Osteoblast (primary cell): ENCODE measurements at regions not wholly inside any gene's neighbourhood (a gene's known extent, or its start where the extent isn't known, plus 50 kb on each side); places are given as distances from the start of the nearest gene placed in this dataset.

Experiments used
- DNase-seq: peaks from one replicate; pipeline ENCODE4 v3.0.0; 2011; ENCODE audit warnings: low spot score, mixed read lengths; ENCODE audit not compliant: insufficient read length; ENCODE audit errors: missing footprints
- H2AFZ ChIP-seq: 2 replicates; pipeline ENCODE4 v1.6.0; 2011; ENCODE audit warnings: mild to moderate bottlenecking, low read length
- H3K27ac ChIP-seq: 2 replicates; pipeline ENCODE4 v1.5.1; 2011; ENCODE audit warnings: mild to moderate bottlenecking, low read depth, low read length, moderate library complexity
- H3K27me3 ChIP-seq: 2 replicates; pipeline ENCODE4 v1.6.0; 2012; ENCODE audit warnings: mild to moderate bottlenecking, control low read depth, inconsistent platforms, low read length, moderate library complexity; ENCODE audit not compliant: insufficient read depth
- H3K36me3 ChIP-seq: 2 replicates; pipeline ENCODE4 v1.5.1; 2011; ENCODE audit warnings: mild to moderate bottlenecking, low read length, control low read depth, moderate library complexity; ENCODE audit not compliant: insufficient read depth
- H3K4me1 ChIP-seq: 2 replicates; pipeline ENCODE4 v1.5.1; 2011; ENCODE audit warnings: mild to moderate bottlenecking, low read length, control low read depth, moderate library complexity; ENCODE audit not compliant: insufficient read depth
- H3K4me2 ChIP-seq: 2 replicates; pipeline ENCODE4 v1.6.0; 2011; ENCODE audit warnings: mild to moderate bottlenecking, low read length; ENCODE audit not compliant: insufficient read depth
- H3K4me3 ChIP-seq: fragments of 200-600 bp; sonication (generic); 3 replicates; pipeline ENCODE4 v1.5.1; 2012; ENCODE audit warnings: mild to moderate bottlenecking, low read length, inconsistent platforms; ENCODE audit not compliant: insufficient read depth
- H3K79me2 ChIP-seq: 2 replicates; pipeline ENCODE4 v1.6.0; 2012; ENCODE audit warnings: mild to moderate bottlenecking, low read length, control low read depth, inconsistent platforms; ENCODE audit not compliant: insufficient read depth
- H3K9me3 ChIP-seq: 2 replicates; pipeline ENCODE4 v1.5.1; 2011; ENCODE audit warnings: low read depth, low read length, control low read depth
- H4K20me1 ChIP-seq: 2 replicates; pipeline ENCODE4 v1.6.0; 2012; ENCODE audit warnings: mild to moderate bottlenecking, low read length, control low read depth; ENCODE audit not compliant: insufficient read depth
- CTCF ChIP-seq: IDR thresholded peaks from 2 replicates; pipeline ENCODE4 v1.5.1; 2011; ENCODE audit warnings: mild to moderate bottlenecking, low read depth, low read length, moderate library complexity; ENCODE audit errors: extremely low read depth

GRCh38 chr7:25396668-25397067, 168.4 kb upstream of the NPVF start:
- H3K4me1 ChIP-seq = peaks cover 3% of the 10 kb centered on the region
- no peaks in the 10 kb centered on the region for H3K79me2 ChIP-seq
- no peak for DNase-seq
- H3K4me2 ChIP-seq = no peak overlapping the region
- no peak overlapping the region for H3K4me3 ChIP-seq
- no peaks in the 10 kb centered on the region for H3K9me3 ChIP-seq
- H4K20me1 ChIP-seq = no peaks in the 10 kb centered on the region
- H2AFZ ChIP-seq = no peak overlapping the region
- TF ChIP-seq CTCF = no peak
- no peaks in the 10 kb centered on the region for H3K36me3 ChIP-seq
- H3K27me3 ChIP-seq = no peaks in the 10 kb centered on the region
- no peak overlapping the region for H3K27ac ChIP-seq

GRCh38 chr7:25398418-25398817, 170.1 kb upstream of the NPVF start:
- no peaks in the 10 kb centered on the region for H3K9me3 ChIP-seq
- no peak overlapping the region for H3K4me3 ChIP-seq
- no peak for TF ChIP-seq CTCF
- H4K20me1 ChIP-seq = no peaks in the 10 kb centered on the region
- H3K36me3 ChIP-seq = no peaks in the 10 kb centered on the region
- no peaks in the 10 kb centered on the region for H3K27me3 ChIP-seq
- H3K4me2 ChIP-seq = no peak overlapping the region
- H3K79me2 ChIP-seq = no peaks in the 10 kb centered on the region
- no peak overlapping the region for H3K27ac ChIP-seq
- peaks cover 8% of the 10 kb centered on the region for H3K4me1 ChIP-seq
- DNase-seq = no peak
- H2AFZ ChIP-seq = no peak overlapping the region

GRCh38 chr7:25399000-25399750, 170.9 kb upstream of the NPVF start:
- DNase-seq = no peak

DNA sequence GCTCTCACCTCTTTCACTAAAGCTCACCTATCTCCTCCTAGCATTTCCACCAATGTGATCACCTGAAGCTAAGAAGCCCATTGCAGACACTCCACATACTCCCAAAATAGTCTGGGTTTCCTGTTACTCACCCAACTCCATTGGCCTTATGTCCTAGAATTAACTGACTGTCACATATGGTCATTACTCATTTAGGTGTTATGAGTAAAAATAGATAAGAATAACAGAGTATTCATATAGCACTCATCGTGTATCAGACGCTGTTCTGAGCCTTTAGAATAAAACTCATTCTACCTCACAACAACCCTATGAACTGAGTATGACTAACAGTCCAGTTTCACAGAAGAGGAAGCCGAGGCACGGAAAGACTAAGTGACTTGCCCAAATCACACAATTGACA, 174.2 kb upstream of the NPVF start:
- H3K9me3 ChIP-seq = no peaks in the 10 kb centered on the region
- no peak overlapping the region for H3K4me3 ChIP-seq
- H2AFZ ChIP-seq = no peak overlapping the region
- DNase-seq = peak; percentile 22
- H3K4me1 ChIP-seq = peaks cover 8% of the 10 kb centered on the region
- H3K27ac ChIP-seq = no peak overlapping the region
- no peak overlapping the region for H3K4me2 ChIP-seq
- H4K20me1 ChIP-seq = no peaks in the 10 kb centered on the region
- no peaks in the 10 kb centered on the region for H3K79me2 ChIP-seq
- TF ChIP-seq CTCF = no peak
- no peaks in the 10 kb centered on the region for H3K36me3 ChIP-seq
- H3K27me3 ChIP-seq = no peaks in the 10 kb centered on the region

More at GRCh38 chr7:25399000-25399750, 170.9 kb upstream of the NPVF start:
- H4K20me1 ChIP-seq = no peaks in the 10 kb centered on the region
- no peak overlapping the region for H2AFZ ChIP-seq
- H3K27me3 ChIP-seq = no peaks in the 10 kb centered on the region
- no peak for TF ChIP-seq CTCF
- H3K4me1 ChIP-seq = peaks cover 8% of the 10 kb centered on the region
- H3K4me3 ChIP-seq = no peak overlapping the region
- H3K79me2 ChIP-seq = no peaks in the 10 kb centered on the region
- no peaks in the 10 kb centered on the region for H3K36me3 ChIP-seq
- no peak overlapping the region for H3K27ac ChIP-seq
- H3K4me2 ChIP-seq = no peak overlapping the region
- H3K9me3 ChIP-seq = no peaks in the 10 kb centered on the region
